ENCODE measurements at regions not wholly inside any gene's neighbourhood (a gene's known extent, or its start where the extent isn't known, plus 50 kb on each side); places are given as distances from the start of the nearest gene placed in this dataset.

DNA sequence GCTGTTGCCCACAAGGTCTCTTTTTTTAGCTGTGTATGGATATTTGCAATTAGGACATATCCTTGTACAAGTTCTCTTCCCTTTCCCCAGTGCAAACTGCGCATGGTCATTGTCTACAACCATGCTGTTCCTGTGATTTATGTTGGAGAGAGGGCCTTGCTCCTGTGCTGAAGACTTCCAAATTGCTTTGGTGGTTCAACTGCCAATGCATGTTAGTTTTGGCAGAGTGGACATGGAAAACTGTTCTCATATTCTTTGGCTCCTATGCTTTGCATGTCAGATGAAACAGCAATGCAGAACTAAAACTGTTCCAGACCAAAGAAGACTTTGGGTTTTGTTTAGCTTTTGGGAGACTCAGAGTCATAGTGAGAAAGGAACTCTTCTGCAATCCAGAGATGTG lies 148.8 kb upstream of the EDNRA start (continued):
- TF ChIP-seq TBL1XR1 (IDR thresholded peaks at IDR 0.05; ENCODE audit: low read length in 2 of 2) (no peak), NFYB (IDR thresholded peaks at IDR 0.05; ENCODE audit: extremely low read depth, insufficient read length) (no peak), POLR3G (IDR thresholded peaks at IDR 0.05; ENCODE audit: extremely low read depth, insufficient read length, insufficient replicate concordance) (no peak), SP1 (CRISPR knock-in tag; IDR thresholded peaks at IDR 0.05) (no peak), ZNF263 (CRISPR knock-in tag; IDR thresholded peaks at IDR 0.05; ENCODE audit: borderline replicate concordance) (no peak), KDM4B (IDR thresholded peaks at IDR 0.05; ENCODE audit: borderline replicate concordance in 2 of 2, low read depth in 1 of 2) (no peak), JUN (IDR thresholded peaks at IDR 0.05; ENCODE audit: borderline replicate concordance, low read depth, low read length) (no peak), JUN (CRISPR knock-in tag; IDR thresholded peaks at IDR 0.05; ENCODE audit: borderline replicate concordance) (no peak)
- TF ChIP-seq, protein P1, sequence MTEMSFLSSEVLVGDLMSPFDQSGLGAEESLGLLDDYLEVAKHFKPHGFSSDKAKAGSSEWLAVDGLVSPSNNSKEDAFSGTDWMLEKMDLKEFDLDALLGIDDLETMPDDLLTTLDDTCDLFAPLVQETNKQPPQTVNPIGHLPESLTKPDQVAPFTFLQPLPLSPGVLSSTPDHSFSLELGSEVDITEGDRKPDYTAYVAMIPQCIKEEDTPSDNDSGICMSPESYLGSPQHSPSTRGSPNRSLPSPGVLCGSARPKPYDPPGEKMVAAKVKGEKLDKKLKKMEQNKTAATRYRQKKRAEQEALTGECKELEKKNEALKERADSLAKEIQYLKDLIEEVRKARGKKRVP (CRISPR knock-in tag; IDR thresholded peaks at IDR 0.05): no peak

DNA sequence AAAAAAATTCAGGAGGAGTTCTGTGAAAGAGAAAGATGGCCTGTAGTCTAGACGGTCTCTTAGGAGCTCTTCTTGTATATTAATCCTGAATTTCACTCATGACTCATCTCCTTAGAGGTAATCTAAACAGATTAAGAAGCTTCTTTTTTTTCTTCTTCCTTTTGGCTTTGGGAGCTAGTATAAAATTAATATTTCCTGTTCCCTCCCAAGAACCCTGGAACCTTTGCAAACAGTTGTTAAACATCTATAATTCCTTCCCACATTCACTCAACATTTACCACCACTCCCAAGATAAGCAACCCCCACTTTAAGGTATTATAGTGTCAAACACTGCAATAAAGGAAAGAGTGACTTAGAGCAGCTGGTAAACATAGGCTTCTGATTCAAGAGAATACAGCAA lies 146.4 kb upstream of the EDNRA start:
- H3K9me1 ChIP-seq (ENCODE audit: control insufficient read depth, insufficient read depth, low read length): no peaks in the 10 kb centered on the region
- no peak overlapping the region for H3K9ac ChIP-seq (ENCODE audit: insufficient read depth in 1 of 2, low read depth in 2 of 2, low read length in 2 of 2)
- H3K4me1 ChIP-seq (replicated peaks in 1 of 2; ENCODE audit: control insufficient read depth in 2 of 2, insufficient read depth in 2 of 2, low read length in 2 of 2): no peaks in the 10 kb centered on the region
- no peaks in the 10 kb centered on the region for H3K36me3 ChIP-seq (ENCODE audit: control insufficient read depth, insufficient read depth, low read length)
- no peak for FAIRE-seq
- H4K20me1 ChIP-seq (replicated peaks; ENCODE audit: control insufficient read depth, insufficient read depth, low read length): no peaks in the 10 kb centered on the region
- BruUV-seq (replicated peaks): no TSS peak
- no peak overlapping the region for H3K27ac ChIP-seq (ENCODE audit: extremely low read depth, low read depth, low read length)
- H3K79me2 ChIP-seq (ENCODE audit: control insufficient read depth, insufficient read depth, low read length): no peaks in the 10 kb centered on the region
- intact Hi-C loops (cut with micrococcal nuclease) (no loop called here), in situ Hi-C loops (cut with MboI) (no loop called here)
- H3K27me3 ChIP-seq (ENCODE audit: control insufficient read depth in 2 of 2, insufficient read depth in 2 of 2, low read length in 2 of 2): no peaks in the 10 kb centered on the region
- TF ChIP-seq KLF1 (tag; IDR thresholded peaks at IDR 0.05) (no peak), SUPT5H (IDR thresholded peaks at IDR 0.05) (no peak), SMARCB1 (IDR thresholded peaks at IDR 0.05; ENCODE audit: insufficient read length, low read depth) (no peak), ZNF224 (CRISPR knock-in tag; IDR thresholded peaks at IDR 0.05) (no peak), CBX1 (IDR thresholded peaks at IDR 0.05; ENCODE audit: low read depth) (no peak), FOXM1 (IDR thresholded peaks at IDR 0.05; ENCODE audit: low read depth) (no peak), FOXM1 (CRISPR knock-in tag; IDR thresholded peaks at IDR 0.05; ENCODE audit: low read depth) (no peak)
- TF ChIP-seq, protein P2, sequence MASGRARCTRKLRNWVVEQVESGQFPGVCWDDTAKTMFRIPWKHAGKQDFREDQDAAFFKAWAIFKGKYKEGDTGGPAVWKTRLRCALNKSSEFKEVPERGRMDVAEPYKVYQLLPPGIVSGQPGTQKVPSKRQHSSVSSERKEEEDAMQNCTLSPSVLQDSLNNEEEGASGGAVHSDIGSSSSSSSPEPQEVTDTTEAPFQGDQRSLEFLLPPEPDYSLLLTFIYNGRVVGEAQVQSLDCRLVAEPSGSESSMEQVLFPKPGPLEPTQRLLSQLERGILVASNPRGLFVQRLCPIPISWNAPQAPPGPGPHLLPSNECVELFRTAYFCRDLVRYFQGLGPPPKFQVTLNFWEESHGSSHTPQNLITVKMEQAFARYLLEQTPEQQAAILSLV (tag; IDR thresholded peaks at IDR 0.05): no peak
- H3K9me3 ChIP-seq (replicated peaks; ENCODE audit: control insufficient read depth, insufficient read depth, low read depth, low read length): no peaks in the 10 kb centered on the region
- POLR2A ChIA-PET: no interaction called here
- no peak overlapping the region for H3K4me3 ChIP-seq
- no peak for ATAC-seq
- WGBS (ENCODE audit: insufficient coverage, low coverage, missing lambda C conversion rate): 13% methylated on average over 1 of the region's 1 CpG
- H2AFZ ChIP-seq (ENCODE audit: low read depth, low read length): no peak overlapping the region
- DNase-seq (ENCODE audit: extremely low read depth in 1 of 4, low spot score in 3 of 4): no peak
- CTCF ChIA-PET (ENCODE audit: low intra/inter-chr PET ratio): no interaction called here
- no peak overlapping the region for H3K4me2 ChIP-seq (ENCODE audit: insufficient read depth, low read length)
